KMS-11 (cell line): ENCODE measurements at regions not wholly inside any gene's neighbourhood (a gene's known extent, or its start where the extent isn't known, plus 50 kb on each side); places are given as distances from the start of the nearest gene placed in this dataset.

Source experiments
- H2AFZ ChIP-seq: fragments of 200-600 bp; sonication (generic); 2 replicates; pipeline ENCODE4 v1.6.1; 2016; ENCODE audit warnings: antibody characterized with exemption, mixed run types, low read depth
- H3K27ac ChIP-seq: fragments of 200-600 bp; sonication (generic); 2 replicates; pipeline ENCODE4 v1.6.1; 2016; ENCODE audit warnings: mild to moderate bottlenecking, mixed run types
- H3K27me3 ChIP-seq: fragments of 200-600 bp; sonication (generic); 2 replicates; pipeline ENCODE4 v1.6.1; 2017; ENCODE audit warnings: mild to moderate bottlenecking, low read depth, mixed run types, moderate library complexity; ENCODE audit not compliant: insufficient read depth
- H3K36me3 ChIP-seq: fragments of 200-600 bp; sonication (generic); 2 replicates; pipeline ENCODE4 v1.6.1; 2017; ENCODE audit warnings: mild to moderate bottlenecking, mixed run types; ENCODE audit not compliant: insufficient read depth
- H3K4me1 ChIP-seq: fragments of 200-600 bp; sonication (generic); 2 replicates; pipeline ENCODE4 v1.6.1; 2016; ENCODE audit warnings: mild to moderate bottlenecking, low read depth, mixed run types; ENCODE audit not compliant: poor library complexity, severe bottlenecking
- H3K4me2 ChIP-seq: fragments of 200-600 bp; sonication (generic); 2 replicates; pipeline ENCODE4 v1.7.0; 2016; ENCODE audit warnings: mild to moderate bottlenecking, mixed run types
- H3K4me3 ChIP-seq: fragments of 200-600 bp; sonication (generic); IDR thresholded peaks from 2 replicates; pipeline ENCODE4 v1.6.1; 2017; ENCODE audit warnings: low read depth, low read length, mixed read lengths; ENCODE audit not compliant: insufficient read depth
- H3K79me2 ChIP-seq: fragments of 200-600 bp; sonication (generic); 2 replicates; pipeline ENCODE4 v1.6.1; 2016; ENCODE audit warnings: low read depth, mixed run types; ENCODE audit not compliant: insufficient read depth
- H3K9ac ChIP-seq: fragments of 200-600 bp; sonication (generic); 2 replicates; pipeline ENCODE4 v1.6.1; 2016; ENCODE audit warnings: mild to moderate bottlenecking, mixed run types
- H4K20me1 ChIP-seq: fragments of 200-600 bp; sonication (generic); 2 replicates; pipeline ENCODE4 v1.6.1; 2016; ENCODE audit warnings: mild to moderate bottlenecking, mixed run types; ENCODE audit not compliant: insufficient read depth
- CTCF ChIP-seq: fragments of 200-600 bp; sonication (generic); conservative IDR thresholded peaks from 2 replicates; pipeline ENCODE4 v1.6.1; 2017; ENCODE audit warnings: low read depth, mild to moderate bottlenecking, antibody characterized with exemption, low read length, moderate library complexity, mixed read lengths

DNA sequence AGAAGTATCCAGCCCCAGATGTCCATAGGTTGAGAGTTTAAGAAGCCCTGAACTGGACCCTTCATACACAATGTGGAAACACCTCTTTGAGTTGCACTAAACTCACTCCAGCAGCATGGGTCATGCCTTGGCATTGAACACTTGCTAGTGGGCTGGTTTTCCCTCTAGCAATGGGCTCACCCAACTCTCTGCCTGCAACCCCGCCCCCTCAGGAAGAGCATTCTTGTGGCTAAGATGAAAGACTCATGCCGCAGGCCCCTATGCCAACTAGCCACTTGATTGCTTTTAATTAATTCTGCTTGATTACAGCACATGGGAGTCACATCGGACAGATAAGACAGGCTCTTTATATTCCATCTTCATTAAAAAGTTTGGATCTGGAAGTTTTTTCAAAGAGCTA is 136.5 kb upstream of the GJB5 start:
- H3K4me1 ChIP-seq: no peaks in the 10 kb centered on the region
- TF ChIP-seq CTCF: no peak
- H4K20me1 ChIP-seq: no peaks in the 10 kb centered on the region
- no peak overlapping the region for H3K4me3 ChIP-seq
- no peaks in the 10 kb centered on the region for H3K36me3 ChIP-seq
- H3K4me2 ChIP-seq: no peak overlapping the region
- no peaks in the 10 kb centered on the region for H3K79me2 ChIP-seq
- no peak overlapping the region for H3K9ac ChIP-seq
- no peak overlapping the region for H3K27ac ChIP-seq
- no peaks in the 10 kb centered on the region for H3K27me3 ChIP-seq
- H2AFZ ChIP-seq: no peak overlapping the region

DNA sequence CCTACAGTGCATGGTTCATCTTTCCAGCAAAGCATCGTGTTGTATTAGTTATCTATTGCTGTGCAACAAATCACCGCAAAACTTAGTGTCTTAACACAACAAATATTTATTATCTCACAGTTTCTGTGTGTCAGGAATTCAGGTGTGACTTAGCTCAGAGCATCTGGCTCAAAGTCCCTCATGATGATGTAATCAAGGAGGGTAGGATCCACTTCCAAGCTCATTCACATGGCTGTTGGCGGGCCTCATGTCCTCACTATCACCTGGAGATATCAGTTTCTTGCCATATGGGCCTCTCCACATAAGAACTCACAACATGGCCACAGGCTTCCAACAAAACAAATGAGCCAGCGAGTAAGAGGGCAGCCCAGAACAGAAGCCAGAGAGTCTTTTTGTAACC is 135.6 kb upstream of the GJB5 start:
- Histone ChIP-seq H3K9ac (no peak overlapping the region), H2AFZ (no peak overlapping the region), H3K79me2 (no peaks in the 10 kb centered on the region), H3K4me2 (no peak overlapping the region), H3K4me3 (no peak overlapping the region), H4K20me1 (no peaks in the 10 kb centered on the region), H3K27me3 (no peaks in the 10 kb centered on the region), H3K36me3 (no peaks in the 10 kb centered on the region), H3K4me1 (no peaks in the 10 kb centered on the region), H3K27ac (no peak overlapping the region)
- no peak for TF ChIP-seq CTCF

- no peak overlapping the region for H3K27ac ChIP-seq
- H3K4me2 ChIP-seq: no peak overlapping the region
- TF ChIP-seq CTCF: no peak
- no peaks in the 10 kb centered on the region for H3K4me1 ChIP-seq
- no peak overlapping the region for H3K9ac ChIP-seq
- H2AFZ ChIP-seq: no peak overlapping the region
- no peaks in the 10 kb centered on the region for H3K36me3 ChIP-seq
- no peaks in the 10 kb centered on the region for H3K79me2 ChIP-seq
- no peaks in the 10 kb centered on the region for H4K20me1 ChIP-seq
- H3K4me3 ChIP-seq: no peak overlapping the region
- no peaks in the 10 kb centered on the region for H3K27me3 ChIP-seq
Measured at GRCh38 chr1:34621916-34622315, 132.9 kb upstream of the GJB5 start.

GRCh38 chr1:34625521-34626015 is 129.3 kb upstream of the GJB5 start:
- no peak overlapping the region for H3K4me3 ChIP-seq
- no peaks in the 10 kb centered on the region for H3K4me1 ChIP-seq
- no peak overlapping the region for H2AFZ ChIP-seq
- no peak overlapping the region for H3K27ac ChIP-seq
- no peaks in the 10 kb centered on the region for H4K20me1 ChIP-seq
- H3K79me2 ChIP-seq: no peaks in the 10 kb centered on the region
- H3K4me2 ChIP-seq: no peak overlapping the region
- no peak for TF ChIP-seq CTCF
- no peak overlapping the region for H3K9ac ChIP-seq
- no peaks in the 10 kb centered on the region for H3K36me3 ChIP-seq
- H3K27me3 ChIP-seq: no peaks in the 10 kb centered on the region
